ENCODE measurements at regions not wholly inside any gene's neighbourhood (a gene's known extent, or its start where the extent isn't known, plus 50 kb on each side); places are given as distances from the start of the nearest gene placed in this dataset.

GRCh38 chr11:32332990-32333319, 102.4 kb downstream of the WT1 start:
- TF ChIP-seq, protein P1, sequence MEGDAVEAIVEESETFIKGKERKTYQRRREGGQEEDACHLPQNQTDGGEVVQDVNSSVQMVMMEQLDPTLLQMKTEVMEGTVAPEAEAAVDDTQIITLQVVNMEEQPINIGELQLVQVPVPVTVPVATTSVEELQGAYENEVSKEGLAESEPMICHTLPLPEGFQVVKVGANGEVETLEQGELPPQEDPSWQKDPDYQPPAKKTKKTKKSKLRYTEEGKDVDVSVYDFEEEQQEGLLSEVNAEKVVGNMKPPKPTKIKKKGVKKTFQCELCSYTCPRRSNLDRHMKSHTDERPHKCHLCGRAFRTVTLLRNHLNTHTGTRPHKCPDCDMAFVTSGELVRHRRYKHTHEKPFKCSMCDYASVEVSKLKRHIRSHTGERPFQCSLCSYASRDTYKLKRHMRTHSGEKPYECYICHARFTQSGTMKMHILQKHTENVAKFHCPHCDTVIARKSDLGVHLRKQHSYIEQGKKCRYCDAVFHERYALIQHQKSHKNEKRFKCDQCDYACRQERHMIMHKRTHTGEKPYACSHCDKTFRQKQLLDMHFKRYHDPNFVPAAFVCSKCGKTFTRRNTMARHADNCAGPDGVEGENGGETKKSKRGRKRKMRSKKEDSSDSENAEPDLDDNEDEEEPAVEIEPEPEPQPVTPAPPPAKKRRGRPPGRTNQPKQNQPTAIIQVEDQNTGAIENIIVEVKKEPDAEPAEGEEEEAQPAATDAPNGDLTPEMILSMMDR (optimal IDR thresholded peaks at IDR 0.05 in 1 of 3, IDR thresholded peaks at IDR 0.05 in 1 of 3, conservative IDR thresholded peaks at IDR 0.05 in 1 of 3; ENCODE audit: extremely low read depth in 1 of 3, insufficient read depth in 2 of 3, low read length in 3 of 3), result no peak
- no peak for TF ChIP-seq EZH2 (IDR thresholded peaks at IDR 0.05; ENCODE audit: low read length)
